ENCODE measurements at regions not wholly inside any gene's neighbourhood (a gene's known extent, or its start where the extent isn't known, plus 50 kb on each side); places are given as distances from the start of the nearest gene placed in this dataset.

DNA sequence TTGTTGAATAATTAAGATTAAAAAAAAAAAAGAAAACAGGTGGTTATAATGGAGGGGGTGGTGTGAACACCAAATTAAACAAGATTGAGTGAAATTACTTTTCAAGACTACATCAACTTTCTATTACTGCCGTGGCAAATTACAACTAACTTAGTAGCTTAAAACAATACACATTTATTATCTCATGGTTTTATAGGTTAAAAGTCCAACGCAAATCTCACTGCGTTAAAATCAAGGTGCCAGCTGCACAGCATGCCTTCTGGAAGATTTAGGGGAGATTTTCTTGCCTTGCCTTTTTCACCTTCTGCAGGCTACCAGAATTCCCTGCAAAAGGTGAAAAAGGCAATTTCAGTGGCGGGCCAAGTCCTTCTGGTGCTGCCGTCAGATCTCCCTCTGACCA lies 58.5 kb downstream of the ATXN3L start:
- Histone ChIP-seq H3K27me3 (no peaks in the 10 kb centered on the region), H3K4me1 (no peaks in the 10 kb centered on the region), H3K4me3 (no peak overlapping the region), H3K36me3 (no peaks in the 10 kb centered on the region), H3K9me3 (no peaks in the 10 kb centered on the region), H3K27ac (replicated peaks in 1 of 4) (no peak overlapping the region)
- DNase-seq (ENCODE audit: extremely low spot score), result no peak
- TF ChIP-seq POLR2A (IDR thresholded peaks at IDR 0.05; ENCODE audit: low read depth) (no peak), CTCF (IDR thresholded peaks at IDR 0.05) (no peak), EP300 (IDR thresholded peaks at IDR 0.05) (no peak), POLR2AphosphoS5 (IDR thresholded peaks at IDR 0.05) (no peak)
- intact Hi-C loops (cut with DNase I), result no loop called here
- WGBS, result 91% methylated on average over 5 of the region's 5 CpGs

DNA sequence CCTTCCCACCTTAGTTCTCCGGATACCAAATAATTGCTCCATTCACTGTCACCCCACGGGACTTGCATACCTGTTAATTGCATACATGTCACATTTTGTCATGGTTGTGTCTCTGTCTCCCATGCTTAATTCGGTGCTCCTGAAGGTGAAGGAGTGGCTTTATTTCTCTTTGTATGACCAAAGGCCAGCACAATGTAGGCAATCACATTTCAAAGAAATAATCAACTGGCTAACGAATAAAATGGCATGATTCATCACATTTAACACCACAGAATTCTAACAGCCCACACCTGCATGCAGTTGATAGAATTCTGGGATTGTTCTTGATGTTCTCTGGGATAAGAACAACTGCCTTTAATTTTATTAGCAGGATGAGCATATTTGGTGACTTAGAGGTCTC lies 59.3 kb downstream of the ATXN3L start:
- intact Hi-C loops (cut with DNase I), result no loop called here
- TF ChIP-seq CTCF (IDR thresholded peaks at IDR 0.05), result no peak
- TF ChIP-seq POLR2A (IDR thresholded peaks at IDR 0.05; ENCODE audit: low read depth), result no peak
- TF ChIP-seq POLR2AphosphoS5 (IDR thresholded peaks at IDR 0.05), result no peak
- TF ChIP-seq EP300 (IDR thresholded peaks at IDR 0.05), result no peak
- Histone ChIP-seq H3K4me1 (no peaks in the 10 kb centered on the region), H3K27me3 (no peaks in the 10 kb centered on the region), H3K36me3 (no peaks in the 10 kb centered on the region), H3K4me3 (no peak overlapping the region), H3K9me3 (no peaks in the 10 kb centered on the region), H3K27ac (replicated peaks in 1 of 4) (no peak overlapping the region)
- 79% methylated on average over 4 of the region's 4 CpGs for WGBS
- no peak for DNase-seq (ENCODE audit: extremely low spot score)

DNA sequence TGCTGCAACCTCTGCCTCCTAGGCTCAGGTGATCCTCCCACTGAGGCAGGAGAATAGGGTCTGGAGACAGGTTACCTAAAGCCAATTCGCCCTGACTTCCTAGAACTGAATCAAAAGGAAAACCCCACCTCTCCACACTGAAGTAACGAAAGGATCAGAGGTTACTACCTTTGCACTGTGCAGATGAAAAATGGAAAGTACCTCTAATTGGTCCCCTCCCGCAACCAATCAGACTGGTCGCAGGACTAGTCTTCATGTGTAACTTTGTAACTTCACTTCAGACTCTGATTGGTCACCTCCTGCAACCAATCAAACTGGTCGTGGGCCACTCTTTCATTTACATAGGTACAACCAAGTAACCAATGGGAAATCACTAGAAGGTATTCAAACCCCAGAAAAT lies 61.1 kb downstream of the ATXN3L start:
- Histone ChIP-seq H3K4me3 (no peak overlapping the region), H3K4me1 (no peaks in the 10 kb centered on the region), H3K36me3 (no peaks in the 10 kb centered on the region), H3K27me3 (no peaks in the 10 kb centered on the region), H3K9me3 (no peaks in the 10 kb centered on the region), H3K27ac (replicated peaks in 1 of 4) (no peak overlapping the region)
- 72% methylated on average over 5 of the region's 5 CpGs for WGBS
- TF ChIP-seq POLR2AphosphoS5 (IDR thresholded peaks at IDR 0.05) (no peak), CTCF (IDR thresholded peaks at IDR 0.05) (no peak), EP300 (IDR thresholded peaks at IDR 0.05) (no peak), POLR2A (IDR thresholded peaks at IDR 0.05; ENCODE audit: low read depth) (no peak)
- intact Hi-C loops (cut with DNase I), result no loop called here
- no peak for DNase-seq (ENCODE audit: extremely low spot score)

DNA sequence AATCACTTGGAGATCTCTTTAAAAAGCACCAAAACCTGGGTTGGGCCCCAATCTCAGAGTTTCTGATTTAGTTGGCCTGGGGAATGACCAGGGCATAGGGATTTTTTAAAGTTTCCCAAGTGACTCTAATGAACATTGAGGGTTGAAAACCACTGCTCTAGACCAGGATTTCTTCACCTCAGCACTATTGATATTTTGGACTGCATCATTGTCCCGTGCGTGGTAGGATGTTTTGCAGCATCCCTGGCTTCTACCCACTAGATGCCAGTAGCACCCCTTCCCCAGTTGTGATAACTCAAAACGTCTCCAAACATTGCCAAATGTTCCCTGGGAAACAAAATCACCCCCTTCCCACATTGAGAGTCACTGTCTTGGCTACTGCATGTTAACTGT lies 61.8 kb downstream of the ATXN3L start:
- H3K36me3 ChIP-seq, result no peaks in the 10 kb centered on the region
- 66% methylated on average over 3 of the region's 3 CpGs for WGBS
- no peaks in the 10 kb centered on the region for H3K27me3 ChIP-seq
- DNase-seq (ENCODE audit: extremely low spot score), result no peak
- H3K4me3 ChIP-seq, result no peak overlapping the region
- no peaks in the 10 kb centered on the region for H3K9me3 ChIP-seq
- TF ChIP-seq CTCF (IDR thresholded peaks at IDR 0.05) (no peak), POLR2AphosphoS5 (IDR thresholded peaks at IDR 0.05) (no peak), EP300 (IDR thresholded peaks at IDR 0.05) (no peak), POLR2A (IDR thresholded peaks at IDR 0.05; ENCODE audit: low read depth) (no peak)
- H3K27ac ChIP-seq (replicated peaks in 1 of 4), result no peak overlapping the region
- intact Hi-C loops (cut with DNase I), result no loop called here
- H3K4me1 ChIP-seq, result no peaks in the 10 kb centered on the region

GRCh38 chrX:13257223-13258051 lies 62.4 kb downstream of the ATXN3L start:
- WGBS, result 78% methylated on average over 6 of the region's 6 CpGs
- intact Hi-C loops (cut with DNase I), result no loop called here
- no peaks in the 10 kb centered on the region for H3K36me3 ChIP-seq
- no peak overlapping the region for H3K27ac ChIP-seq (replicated peaks in 1 of 4)
- no peaks in the 10 kb centered on the region for H3K27me3 ChIP-seq
- H3K4me3 ChIP-seq, result no peak overlapping the region
- TF ChIP-seq CTCF (IDR thresholded peaks at IDR 0.05) (no peak), POLR2AphosphoS5 (IDR thresholded peaks at IDR 0.05) (no peak), POLR2A (IDR thresholded peaks at IDR 0.05; ENCODE audit: low read depth) (no peak), EP300 (IDR thresholded peaks at IDR 0.05) (no peak)
- DNase-seq (ENCODE audit: extremely low spot score), result no peak
- no peaks in the 10 kb centered on the region for H3K9me3 ChIP-seq
- no peaks in the 10 kb centered on the region for H3K4me1 ChIP-seq
